Spleen (tissue), 11 donors: ENCODE measurements at regions not wholly inside any gene's neighbourhood (a gene's known extent, or its start where the extent isn't known, plus 50 kb on each side); places are given as distances from the start of the nearest gene placed in this dataset.

Source experiments
- DNase-seq: peaks from one replicate; pipeline ENCODE4 v3.0.0-alpha.2; 2020
- H3K27ac ChIP-seq, 8 donors: fragments of 200-600 bp; sonication (generic) in 7 of 8; 1 replicate in 4 of 8; 2 replicates in 4 of 8; pipeline versions ENCODE4 v1.5.0 to v1.8.0; 2016 to 2021; ENCODE audit warnings: inconsistent platforms in 4 of 8, mild to moderate bottlenecking in 4 of 8, moderate library complexity in 1 of 8
- H3K27me3 ChIP-seq, 7 donors: fragments of 200-600 bp; sonication (generic) in 6 of 7; replicated peaks in 1 of 7; 1 replicate in 4 of 7; 2 replicates in 3 of 7; pipeline versions ENCODE4 v1.5.0 to v1.8.0; 2016 to 2021; ENCODE audit warnings: inconsistent platforms in 3 of 7, mild to moderate bottlenecking in 1 of 7
- H3K36me3 ChIP-seq, 6 donors: fragments of 200-600 bp; sonication (generic) in 5 of 6; 1 replicate in 4 of 6; 2 replicates in 2 of 6; pipeline versions ENCODE4 v1.5.0 to v1.8.0; 2016 to 2021; ENCODE audit warnings: inconsistent platforms in 2 of 6
- H3K4me1 ChIP-seq, 6 donors: fragments of 200-600 bp; sonication (generic) in 5 of 6; 1 replicate in 3 of 6; 2 replicates in 3 of 6; pipeline versions ENCODE4 v1.5.0 to v1.8.0; 2016 to 2021; ENCODE audit warnings: inconsistent platforms in 3 of 6
- H3K4me3 ChIP-seq, 8 donors: fragments of 200-600 bp; sonication (generic) in 7 of 8; 1 replicate in 4 of 8; 2 replicates in 4 of 8; pipeline versions ENCODE4 v1.5.0 to v1.8.0; 2016 to 2021; ENCODE audit warnings: inconsistent platforms in 4 of 8, mild to moderate bottlenecking in 4 of 8, moderate library complexity in 2 of 8
- H3K9me3 ChIP-seq, 8 donors: fragments of 200-600 bp; sonication (generic) in 7 of 8; 1 replicate in 4 of 8; 2 replicates in 4 of 8; pipeline versions ENCODE4 v1.5.0 to v1.8.0; 2016 to 2021; ENCODE audit warnings: inconsistent platforms in 4 of 8
- POLR2A ChIP-seq, 3 donors: fragments of 450-650 bp; IDR thresholded peaks; one replicate each; pipeline ENCODE4 v1.5.1; 2017; ENCODE audit warnings: antibody characterized with exemption in 3 of 3, mild to moderate bottlenecking in 1 of 3
- POLR2AphosphoS5 ChIP-seq, 3 donors: sonication (generic); formaldehyde crosslinking; IDR thresholded peaks; one replicate each; pipeline ENCODE4 v1.5.1; 2017; ENCODE audit warnings: antibody characterized with exemption in 3 of 3
- WGBS, 5 donors: extraction: QIAGEN DNeasy Blood & Tissue Kit in 3 of 5; methylation state at CpG; one replicate each; pipeline versions ENCODE4 v1.1.5 to v1.1.7; 2013 to 2018; 5-methylcytosine and 5-hydroxymethylcytosine counted together
- intact Hi-C: fragments of 100-400 bp; cut with DNase I; formaldehyde crosslinking; loops from one replicate; pipeline ENCODE4 v1.15.0; 2023; ENCODE audit warnings: low total_unique reads
- TF ChIP-seq, protein P1 (sequence below), 11 experiments: fragments of 200-600 bp in 7 of 11; fragments of 450-650 bp in 4 of 11; sonication (generic) in 4 of 11; IDR thresholded peaks in 8 of 11; conservative IDR thresholded peaks in 3 of 11; 1 replicate in 7 of 11; 2 replicates in 4 of 11; pipeline versions ENCODE4 v1.4.0 to v1.8.0; 2016 to 2021; ENCODE audit warnings: antibody characterized with exemption in 11 of 11, inconsistent platforms in 4 of 11, mild to moderate bottlenecking in 1 of 11
- donor health status: healthy with polysubstance abuse.
- donor health status: DM: no; HTN: no; CAD: no; lungs with moderate emphysema.
- donor health status: DM: no; HTN: no; CAD: no.
- donor health status: Bipolar disorder and iron deficiency.
- donor health status: healthy.
- donor health status: DM: no; HTN: no; CAD: no.
- donor health status: DM: yes; HTN: yes; CAD: no.

DNA sequence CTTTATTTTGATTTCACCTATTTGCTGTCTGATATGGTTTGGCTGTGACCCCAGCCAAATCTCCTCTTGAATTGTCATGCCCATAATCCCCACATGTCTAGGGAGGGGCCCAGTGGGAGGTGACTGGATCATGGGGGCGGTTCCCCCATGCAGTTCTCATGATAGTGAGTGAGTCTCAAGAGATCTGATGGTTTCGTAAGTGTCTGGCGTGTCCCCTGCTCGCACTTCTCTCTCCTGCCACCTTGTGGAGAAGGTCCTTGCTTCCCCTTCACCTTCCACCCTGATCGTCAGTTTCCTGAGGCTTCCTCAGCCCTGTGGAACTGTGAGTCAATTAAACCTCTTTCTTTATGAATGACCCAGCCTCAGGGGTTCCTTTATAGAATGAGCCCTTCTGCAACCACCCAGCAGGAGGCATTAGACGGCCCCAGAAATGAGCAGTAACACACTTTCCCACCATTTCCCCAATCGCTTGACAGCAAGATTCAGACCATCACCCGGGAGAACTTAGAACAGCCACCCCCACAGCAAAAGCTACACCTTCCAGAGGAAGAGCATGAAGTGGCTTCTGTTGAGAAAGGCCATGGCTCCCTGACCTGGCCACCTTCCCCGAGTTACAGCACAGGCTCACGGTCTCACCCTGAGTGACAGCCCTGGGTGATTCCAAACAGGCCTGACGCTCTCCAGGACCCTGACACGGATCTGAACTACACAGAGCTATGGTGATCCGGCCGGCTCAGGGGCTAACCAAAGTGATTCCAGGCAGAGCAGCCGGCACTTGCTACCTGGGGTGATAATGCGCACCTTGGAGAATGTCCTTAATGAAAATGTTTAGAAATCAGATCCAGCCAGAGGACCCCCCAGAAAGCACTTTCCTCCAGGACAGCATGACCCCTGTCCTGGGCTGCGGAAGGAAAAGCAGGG lies 131.2 kb upstream of the CDH4 start:
- no peak for DNase-seq
- WGBS, 5 donors = 39 to 54% (median 50%) methylated on average over 16 to 17 of the region's 17 CpGs
- no peaks in the 10 kb centered on the region for H3K36me3 ChIP-seq
- TF ChIP-seq, protein P1, sequence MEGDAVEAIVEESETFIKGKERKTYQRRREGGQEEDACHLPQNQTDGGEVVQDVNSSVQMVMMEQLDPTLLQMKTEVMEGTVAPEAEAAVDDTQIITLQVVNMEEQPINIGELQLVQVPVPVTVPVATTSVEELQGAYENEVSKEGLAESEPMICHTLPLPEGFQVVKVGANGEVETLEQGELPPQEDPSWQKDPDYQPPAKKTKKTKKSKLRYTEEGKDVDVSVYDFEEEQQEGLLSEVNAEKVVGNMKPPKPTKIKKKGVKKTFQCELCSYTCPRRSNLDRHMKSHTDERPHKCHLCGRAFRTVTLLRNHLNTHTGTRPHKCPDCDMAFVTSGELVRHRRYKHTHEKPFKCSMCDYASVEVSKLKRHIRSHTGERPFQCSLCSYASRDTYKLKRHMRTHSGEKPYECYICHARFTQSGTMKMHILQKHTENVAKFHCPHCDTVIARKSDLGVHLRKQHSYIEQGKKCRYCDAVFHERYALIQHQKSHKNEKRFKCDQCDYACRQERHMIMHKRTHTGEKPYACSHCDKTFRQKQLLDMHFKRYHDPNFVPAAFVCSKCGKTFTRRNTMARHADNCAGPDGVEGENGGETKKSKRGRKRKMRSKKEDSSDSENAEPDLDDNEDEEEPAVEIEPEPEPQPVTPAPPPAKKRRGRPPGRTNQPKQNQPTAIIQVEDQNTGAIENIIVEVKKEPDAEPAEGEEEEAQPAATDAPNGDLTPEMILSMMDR (IDR thresholded peaks at IDR 0.05 in 8 of 11, conservative IDR thresholded peaks at IDR 0.05 in 3 of 11) = peak in 6 of 11 experiments; percentile 41 to 58 (median 49)
- TF ChIP-seq POLR2AphosphoS5 (IDR thresholded peaks at IDR 0.05) = no peak
- H3K4me3 ChIP-seq = no peak overlapping the region
- peaks cover 0 to 6% (median 2%) of the 10 kb centered on the region in 6 donors for H3K4me1 ChIP-seq
- no peaks in the 10 kb centered on the region for H3K9me3 ChIP-seq
- intact Hi-C loops = loop anchor here (10.0 kb wide), 1 partner anchor 1066 kb away; no protein-coding TSS in a partner anchor
- H3K27me3 ChIP-seq = peaks cover 0 to 21% (median 0%) of the 10 kb centered on the region in 7 donors
- H3K27ac ChIP-seq = no peak overlapping the region

DNA sequence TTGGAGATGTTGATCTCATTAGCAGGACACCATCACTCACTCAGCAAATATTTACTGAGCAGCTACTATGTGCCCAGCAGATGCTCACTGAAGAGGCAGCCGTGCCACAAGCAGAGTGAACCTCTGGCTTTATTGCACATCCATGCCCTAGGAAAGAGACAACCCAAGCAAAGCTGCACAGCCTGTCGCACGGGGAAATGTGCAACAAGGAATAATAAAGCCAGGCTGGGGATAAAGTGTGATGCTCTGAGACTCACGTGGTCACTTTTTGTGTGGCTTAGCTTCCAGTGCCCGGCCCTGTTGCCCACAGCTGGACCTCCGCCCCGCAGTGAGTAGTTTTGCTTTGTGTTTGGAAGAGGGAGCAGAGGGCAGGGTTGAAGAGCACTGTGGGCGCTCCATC lies 130.4 kb upstream of the CDH4 start:
- Histone ChIP-seq H3K27ac (no peak overlapping the region), H3K27me3 (peaks cover 0 to 16% (median 0%) of the 10 kb centered on the region in 7 donors), H3K9me3 (no peaks in the 10 kb centered on the region), H3K4me3 (no peak overlapping the region), H3K4me1 (peaks cover 0 to 6% (median 2%) of the 10 kb centered on the region in 6 donors), H3K36me3 (no peaks in the 10 kb centered on the region)
- WGBS, 5 donors = 85 to 97% (median 86%) methylated on average over 8 of the region's 8 CpGs
- TF ChIP-seq POLR2AphosphoS5 (IDR thresholded peaks at IDR 0.05) (no peak), POLR2A (IDR thresholded peaks at IDR 0.05) (no peak)
- TF ChIP-seq, protein P1 (IDR thresholded peaks at IDR 0.05 in 8 of 11, conservative IDR thresholded peaks at IDR 0.05 in 3 of 11) = no peak
- intact Hi-C loops = loop anchor here (10.0 kb wide), 1 partner anchor 1067 kb away; no protein-coding TSS in a partner anchor
- no peak for DNase-seq

DNA sequence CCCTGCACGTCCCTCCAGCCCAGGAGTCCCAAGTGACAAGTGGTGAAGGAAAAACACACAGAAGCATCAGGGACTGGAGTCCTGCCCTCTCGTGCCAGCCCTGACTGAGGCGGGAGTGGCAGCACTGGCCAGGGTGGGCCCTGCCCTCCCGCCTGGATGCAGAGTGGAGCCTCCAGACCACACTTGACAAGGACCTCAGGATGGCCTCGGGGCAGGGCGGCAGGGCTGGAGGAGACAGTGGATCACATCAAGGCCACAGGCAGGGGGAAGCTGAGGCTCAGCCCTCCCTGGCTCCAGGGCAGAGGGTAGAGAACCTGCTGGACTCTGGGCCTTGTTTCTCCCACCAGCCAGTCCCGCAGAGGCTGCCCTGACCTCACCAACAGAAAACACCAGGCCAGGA lies 128.8 kb upstream of the CDH4 start:
- intact Hi-C loops = loop anchor here (10.0 kb wide), 1 partner anchor 1068 kb away; no protein-coding TSS in a partner anchor
- WGBS, 5 donors = 67 to 87% (median 84%) methylated on average over 5 to 7 of the region's 7 CpGs
- no peak overlapping the region for H3K27ac ChIP-seq
- no peak overlapping the region for H3K4me3 ChIP-seq
- H3K9me3 ChIP-seq = no peaks in the 10 kb centered on the region
- H3K4me1 ChIP-seq = peaks cover 0 to 6% (median 2%) of the 10 kb centered on the region in 6 donors
- no peaks in the 10 kb centered on the region for H3K36me3 ChIP-seq
- TF ChIP-seq POLR2AphosphoS5 (IDR thresholded peaks at IDR 0.05) (no peak), POLR2A (IDR thresholded peaks at IDR 0.05) (no peak)
- TF ChIP-seq, protein P1 (IDR thresholded peaks at IDR 0.05 in 8 of 11, conservative IDR thresholded peaks at IDR 0.05 in 3 of 11) = no peak
- H3K27me3 ChIP-seq = peaks cover 0 to 11% (median 0%) of the 10 kb centered on the region in 7 donors
- DNase-seq = no peak
